GM12892 (cell line): ENCODE measurements at regions not wholly inside any gene's neighbourhood (a gene's known extent, or its start where the extent isn't known, plus 50 kb on each side); places are given as distances from the start of the nearest gene placed in this dataset.

Source experiments
- POLR2A ChIP-seq: IDR thresholded peaks from 2 replicates; pipeline ENCODE4 v1.6.1; 2011; ENCODE audit warnings: low read depth, low read length, control low read depth
- POLR2AphosphoS5 ChIP-seq: IDR thresholded peaks from 2 replicates; pipeline ENCODE4 v1.6.1; 2011; ENCODE audit warnings: low read depth, low read length, control low read depth
- TAF1 ChIP-seq: IDR thresholded peaks from 2 replicates; pipeline ENCODE4 v1.6.1; 2011; ENCODE audit warnings: low read depth, mild to moderate bottlenecking, control low read depth, low read length, borderline replicate concordance

GRCh38 chr5:34439601-34440000 is 216.5 kb upstream of the RAI14 start:
- TF ChIP-seq POLR2A (no peak), TAF1 (no peak), POLR2AphosphoS5 (no peak)
